GM18861 (cell line): ENCODE measurements at regions not wholly inside any gene's neighbourhood (a gene's known extent, or its start where the extent isn't known, plus 50 kb on each side); places are given as distances from the start of the nearest gene placed in this dataset.
"Not testable (repeated sequence)": the region's sequence is repeated elsewhere in the genome, so short reads cannot be mapped to it uniquely, and the experiment has no call there.

Source experiments
- ATAC-seq: cut with Tn5 transposase; IDR thresholded peaks from one replicate; pipeline ENCODE4 v1.9.1; 2021; ENCODE audit not compliant: unreplicated experiment

DNA sequence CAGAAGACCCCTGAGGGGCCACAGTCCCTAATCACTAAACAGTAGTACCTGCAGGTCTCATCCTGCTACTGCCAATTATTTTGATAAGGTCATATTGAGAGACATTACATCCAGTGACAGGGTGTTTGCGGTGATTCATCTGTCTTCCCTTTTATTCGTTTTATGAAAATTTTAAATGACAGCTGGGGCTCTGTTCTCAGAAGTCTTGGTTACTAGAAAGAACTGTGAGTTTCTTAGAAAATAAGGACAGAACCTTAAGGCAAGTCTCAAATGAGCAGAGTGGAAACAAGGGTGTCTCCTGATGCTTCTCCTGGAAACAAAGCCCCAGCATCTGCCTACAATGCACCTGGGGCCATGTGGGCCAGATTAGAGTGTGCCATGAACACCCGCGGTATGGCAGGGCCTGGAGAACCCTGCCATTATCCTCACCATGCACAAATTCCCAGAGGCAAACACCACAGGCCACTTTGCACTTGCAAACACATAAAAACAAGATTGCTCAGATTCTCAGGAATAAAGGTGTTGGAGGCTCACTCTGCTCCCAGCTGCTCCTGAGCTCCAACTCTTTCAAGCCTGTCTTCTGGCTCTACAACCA is 66.3 kb upstream of the IQSEC1 start:
- no peak for ATAC-seq

DNA sequence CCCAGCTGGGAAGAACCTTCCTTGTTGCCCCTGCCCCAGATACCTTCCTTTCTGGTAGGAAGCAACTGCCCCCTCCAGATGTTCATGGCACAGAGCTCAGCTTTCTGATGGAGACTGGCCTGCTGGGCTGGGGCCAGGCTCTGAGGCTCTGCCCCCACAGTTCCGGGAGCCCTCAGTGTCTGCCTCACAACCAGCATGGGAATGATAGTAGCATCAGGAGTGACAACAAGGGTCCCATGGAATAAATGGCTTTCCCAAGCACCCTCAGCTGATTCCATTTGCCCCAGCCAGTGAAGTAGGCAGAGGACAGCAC is 65.6 kb upstream of the IQSEC1 start:
- ATAC-seq = no peak

DNA sequence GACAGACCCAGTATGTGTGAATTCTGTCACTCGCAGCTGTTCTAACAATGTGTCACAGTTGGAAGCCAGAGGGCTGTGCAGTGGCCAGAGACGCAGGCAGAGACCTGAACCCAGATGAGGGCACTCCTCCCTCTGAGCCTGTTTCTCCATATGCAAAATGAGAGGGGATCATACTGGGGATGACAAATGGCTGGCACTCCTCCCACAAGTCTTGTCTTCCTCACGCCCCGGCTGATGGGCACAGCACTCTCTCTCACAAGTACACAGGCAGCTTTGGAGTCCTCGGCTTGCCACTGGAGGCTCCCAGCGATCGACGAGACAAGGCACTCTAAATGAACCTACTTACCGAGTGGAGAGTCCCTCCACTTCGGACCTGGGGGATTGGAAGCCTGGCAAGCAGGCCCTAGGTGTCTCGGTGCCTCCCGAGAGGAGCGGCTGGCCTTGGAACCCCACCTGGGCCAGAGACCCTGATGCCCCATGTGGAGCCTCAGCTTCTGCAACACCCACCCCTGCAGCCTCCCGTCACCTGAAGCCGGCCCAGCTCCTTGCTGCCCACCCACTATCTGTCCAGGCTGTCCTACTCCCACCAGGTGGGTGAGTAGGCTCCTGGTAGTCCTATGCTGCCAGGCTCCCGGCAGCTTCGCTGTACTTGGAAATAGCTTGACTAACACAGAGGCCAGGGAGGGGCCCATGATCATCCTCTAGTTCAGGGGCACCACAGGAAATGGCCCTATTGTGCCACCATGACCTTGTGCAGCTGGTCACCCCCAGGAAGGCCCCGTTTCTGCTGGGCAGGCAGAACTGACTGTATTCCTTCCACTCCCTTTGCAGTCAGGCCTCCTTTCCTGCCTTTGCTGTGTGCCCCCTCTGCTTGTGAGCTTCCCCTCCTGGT is 65.0 kb upstream of the IQSEC1 start:
- ATAC-seq = no peak

DNA sequence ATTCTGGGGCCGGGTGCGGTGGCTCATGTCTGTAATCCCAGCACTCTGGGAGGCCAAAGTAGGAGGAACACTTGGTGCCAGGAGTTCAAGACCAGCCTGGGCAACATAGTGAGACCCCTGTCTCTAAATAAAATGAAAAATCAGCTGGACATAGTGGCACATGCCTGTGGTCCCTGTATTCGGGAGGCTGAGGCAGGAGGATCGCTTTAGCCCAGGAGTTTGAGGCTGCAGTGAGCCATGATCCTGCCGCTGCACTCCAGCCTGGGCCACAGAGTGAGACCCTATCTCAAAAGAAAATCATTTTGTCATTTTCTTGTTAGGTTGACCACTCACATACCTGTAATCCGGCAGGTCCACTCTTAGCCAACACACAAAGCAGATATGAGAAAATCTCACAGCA is 63.6 kb upstream of the IQSEC1 start:
- ATAC-seq = not testable (repeated sequence)

DNA sequence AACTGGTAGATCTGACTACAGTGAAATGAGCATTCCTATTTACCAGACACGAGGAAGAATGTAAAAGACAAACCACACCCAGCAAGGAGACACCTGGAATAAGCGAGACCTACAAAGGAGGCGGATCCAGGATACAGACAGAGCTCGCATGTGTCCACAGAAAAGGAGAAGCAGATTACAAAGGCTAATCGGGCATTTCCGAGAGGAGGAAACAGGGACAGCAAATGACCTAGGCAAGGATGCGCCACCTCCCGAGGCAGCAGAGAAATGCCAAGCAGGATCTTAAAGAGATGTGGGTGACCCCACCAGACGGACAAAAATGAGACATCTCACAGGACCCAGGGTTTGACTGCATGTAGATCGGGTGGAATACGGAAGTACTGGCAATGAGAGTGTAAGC is 63.2 kb upstream of the IQSEC1 start:
- no peak for ATAC-seq

DNA sequence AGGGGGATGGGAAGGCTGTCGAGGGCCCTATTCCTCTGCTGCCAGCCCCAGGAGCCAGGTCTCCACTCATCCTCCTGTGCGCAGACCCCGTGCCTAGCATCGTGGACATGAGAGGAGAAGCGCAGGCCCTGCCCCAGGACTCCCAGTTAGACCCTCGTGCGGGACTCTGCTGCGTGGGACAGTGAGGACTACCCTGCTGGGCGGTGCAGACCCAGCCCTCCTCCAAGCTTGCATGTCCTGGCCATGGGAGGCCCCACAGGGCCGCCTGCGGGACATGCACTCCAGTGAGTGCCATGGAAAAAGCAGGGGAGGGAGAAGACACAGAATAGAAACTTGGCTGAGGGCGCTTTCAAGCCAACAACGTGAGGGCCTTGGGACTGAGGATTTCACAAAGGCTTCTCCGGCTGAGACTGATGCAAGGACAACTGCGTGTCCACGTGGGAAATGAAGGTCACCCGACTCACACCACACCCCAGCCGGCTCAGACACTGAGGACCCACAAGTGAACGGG is 62.6 kb upstream of the IQSEC1 start:
- ATAC-seq = no peak

DNA sequence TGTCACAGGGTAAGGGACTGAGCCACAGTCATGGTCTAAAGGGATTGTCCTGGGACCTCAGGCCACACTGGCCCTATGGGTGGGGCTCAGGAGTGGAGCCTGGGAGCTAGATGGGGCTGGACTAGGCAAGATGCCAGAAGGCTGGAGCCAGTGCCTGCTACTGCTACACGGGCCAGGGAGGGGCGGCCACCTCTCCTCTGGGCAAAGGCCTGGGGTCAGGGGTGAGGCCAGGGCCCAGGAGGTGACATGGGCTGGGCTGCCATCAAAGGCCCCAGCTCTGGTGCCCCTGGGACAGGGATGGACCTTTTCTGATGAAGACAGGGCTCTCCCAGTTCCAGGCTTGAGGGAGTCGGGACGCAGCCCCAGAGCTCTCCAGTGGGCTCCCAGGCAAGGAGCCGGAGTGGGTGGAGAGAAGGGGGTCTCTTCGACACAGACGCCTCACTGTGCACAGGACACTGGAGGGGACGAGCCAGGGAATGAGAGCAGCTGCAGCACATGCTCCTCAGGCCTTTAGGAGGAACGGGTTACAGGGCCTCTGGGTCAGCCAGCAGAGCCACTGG is 62.1 kb upstream of the IQSEC1 start:
- ATAC-seq = no peak

DNA sequence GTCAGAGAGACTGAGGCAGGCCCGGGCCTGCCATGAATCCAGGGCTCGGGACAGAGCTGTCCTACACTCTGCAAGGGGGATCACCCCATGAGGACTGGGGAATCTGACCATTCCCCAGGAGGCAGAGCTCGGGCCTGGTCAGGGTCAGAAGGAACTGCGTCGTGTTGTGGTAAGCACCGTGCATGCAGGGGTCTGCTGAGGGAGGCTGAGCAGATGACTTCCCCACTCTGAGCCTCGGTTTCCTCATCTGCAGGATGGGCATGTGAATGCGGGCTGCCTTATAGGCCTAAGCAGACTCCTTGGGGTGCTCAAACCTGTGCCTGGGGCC is 61.6 kb upstream of the IQSEC1 start:
- ATAC-seq = no peak

DNA sequence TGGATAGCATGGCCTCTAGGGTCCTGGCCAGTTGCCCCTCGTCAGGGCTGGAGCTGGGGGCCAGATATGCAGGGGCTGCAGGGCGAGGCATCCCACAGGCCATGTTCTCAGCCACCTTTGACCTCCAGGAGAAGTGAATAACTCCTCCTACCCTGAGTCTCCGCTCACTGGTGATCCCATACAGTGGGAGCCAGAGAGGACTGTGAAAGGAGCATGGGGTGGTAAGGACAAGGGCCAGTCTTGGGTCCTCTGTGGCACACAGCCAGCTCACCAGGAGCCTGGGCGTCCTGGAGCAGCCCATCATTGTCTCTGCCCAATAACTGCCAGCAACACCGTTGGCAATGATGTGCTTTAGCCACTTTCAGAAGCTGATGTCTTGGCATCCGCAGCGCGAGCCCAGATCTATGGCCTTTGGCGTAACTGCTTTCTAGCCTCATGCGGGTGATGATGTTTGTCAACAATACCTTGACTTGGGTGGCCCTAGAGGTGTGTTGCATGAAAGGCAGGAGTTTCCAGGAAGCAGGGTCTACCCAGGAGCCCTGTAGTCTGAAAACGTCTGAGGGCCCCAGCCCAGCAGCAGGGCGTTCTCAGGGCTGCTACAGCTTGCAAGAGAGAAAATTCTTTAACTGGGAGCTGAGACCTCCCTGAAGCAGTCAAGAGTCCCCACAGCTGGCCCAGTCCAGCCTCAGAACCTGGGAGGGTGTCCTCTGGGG is 61.1 kb upstream of the IQSEC1 start:
- no peak for ATAC-seq

DNA sequence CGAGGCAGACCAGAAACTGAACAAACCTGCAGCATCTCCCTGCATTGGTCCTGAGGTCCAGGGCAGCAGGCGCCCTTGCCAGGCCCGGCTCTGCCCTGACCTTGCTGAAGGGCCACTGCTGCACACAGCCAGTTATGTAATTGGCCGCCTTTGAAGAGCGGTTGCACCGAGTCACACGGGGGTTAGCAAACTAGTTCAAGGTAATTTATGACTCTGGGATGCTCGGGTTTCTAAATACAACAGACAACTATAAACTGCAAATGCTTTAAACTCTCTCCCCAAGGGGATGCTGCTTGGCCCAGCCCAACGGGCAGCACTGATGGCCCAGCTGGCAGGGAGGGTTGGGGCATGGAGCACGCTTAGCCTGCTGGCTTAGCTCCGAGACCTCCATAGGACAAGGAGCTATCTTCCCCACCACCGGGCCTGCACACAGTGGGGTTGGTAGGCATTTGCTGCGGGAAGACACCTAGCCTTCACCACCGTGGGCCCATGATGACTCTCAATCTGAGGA is 60.3 kb upstream of the IQSEC1 start:
- ATAC-seq = no peak

DNA sequence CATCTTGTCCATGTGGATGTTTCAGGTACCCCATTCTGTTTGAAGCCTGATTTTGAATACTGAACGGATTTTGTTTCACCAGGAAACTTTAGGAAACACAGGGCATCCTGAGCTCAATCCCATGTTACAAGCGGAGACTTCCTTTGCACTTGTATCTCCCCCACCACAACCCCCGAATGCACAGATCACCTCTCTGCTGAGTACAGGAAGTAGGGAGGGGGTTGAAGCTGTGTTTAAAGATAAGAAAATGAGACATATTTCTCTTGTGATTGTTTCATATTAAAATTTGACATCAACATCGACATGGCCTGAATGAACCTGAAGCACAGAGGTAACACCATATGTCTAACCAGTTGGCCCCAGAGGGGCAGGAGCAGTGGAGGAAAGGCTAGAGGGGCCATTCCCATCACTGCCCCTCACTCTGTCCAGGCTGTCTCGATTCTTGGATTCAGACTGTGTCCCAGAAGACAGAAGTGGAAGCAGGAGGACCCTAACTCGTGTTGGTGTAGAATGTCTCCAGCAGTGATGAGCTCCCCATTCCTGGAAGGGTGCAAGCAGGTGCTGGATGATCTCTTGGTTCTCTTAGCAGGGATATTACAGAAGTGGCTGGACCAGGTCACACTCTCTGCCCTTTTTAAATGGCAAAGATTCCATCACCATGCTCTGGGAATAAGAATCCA is 59.6 kb upstream of the IQSEC1 start:
- ATAC-seq = no peak

DNA sequence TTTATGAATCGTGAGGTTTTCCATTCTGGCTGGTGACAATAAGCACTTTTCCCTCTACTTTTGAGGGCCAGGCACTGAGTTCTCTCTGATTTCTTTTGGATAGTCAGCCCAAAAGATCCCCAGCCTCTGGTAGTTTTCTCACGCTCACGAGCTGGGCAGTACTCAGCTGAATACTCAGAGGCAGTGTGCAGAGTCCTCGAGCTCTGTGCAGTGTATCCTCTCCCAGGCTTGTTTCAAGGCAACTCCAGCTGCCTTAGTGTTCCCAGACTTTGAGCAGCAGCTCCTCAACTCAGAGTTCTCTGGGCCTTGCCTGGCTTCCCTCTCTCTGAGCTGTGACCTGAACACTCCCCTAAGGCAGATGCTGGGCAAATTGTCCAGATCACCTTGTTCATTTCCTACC is 59.1 kb upstream of the IQSEC1 start:
- ATAC-seq = no peak

DNA sequence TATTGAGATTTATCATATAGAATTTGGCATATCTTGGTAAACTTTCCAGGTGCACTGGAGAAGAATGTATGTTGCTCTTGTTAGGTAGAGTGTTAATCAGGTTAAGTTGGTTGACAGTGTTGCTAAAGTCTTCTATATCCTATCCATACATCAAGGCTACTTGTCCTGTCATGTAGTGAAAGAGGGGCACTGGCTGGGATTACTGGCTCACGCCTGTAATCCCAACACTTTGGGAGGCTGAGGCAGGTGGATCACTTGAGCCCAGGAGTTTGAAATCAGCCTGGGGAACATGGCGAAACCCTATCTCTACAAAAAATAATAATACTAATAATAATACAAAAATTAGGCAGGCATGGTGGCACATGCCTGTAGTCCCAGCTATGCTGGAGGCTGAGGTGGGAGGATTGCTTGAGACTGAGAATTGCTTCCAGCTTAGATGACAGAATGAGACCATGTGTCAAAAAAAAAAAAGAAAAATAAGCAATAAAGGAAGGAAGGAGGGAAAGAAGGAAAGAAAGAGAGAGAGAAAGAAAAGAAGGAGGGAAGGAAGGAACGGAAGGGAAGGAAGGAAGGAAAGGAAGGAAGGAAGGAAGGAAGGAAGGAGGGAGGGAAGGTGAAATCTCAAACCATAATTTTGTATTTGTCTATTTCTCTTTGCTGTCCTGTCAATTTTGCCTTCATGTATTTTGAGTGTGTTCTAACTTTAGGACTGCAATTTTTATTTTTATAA is 57.4 kb upstream of the IQSEC1 start:
- no peak for ATAC-seq

DNA sequence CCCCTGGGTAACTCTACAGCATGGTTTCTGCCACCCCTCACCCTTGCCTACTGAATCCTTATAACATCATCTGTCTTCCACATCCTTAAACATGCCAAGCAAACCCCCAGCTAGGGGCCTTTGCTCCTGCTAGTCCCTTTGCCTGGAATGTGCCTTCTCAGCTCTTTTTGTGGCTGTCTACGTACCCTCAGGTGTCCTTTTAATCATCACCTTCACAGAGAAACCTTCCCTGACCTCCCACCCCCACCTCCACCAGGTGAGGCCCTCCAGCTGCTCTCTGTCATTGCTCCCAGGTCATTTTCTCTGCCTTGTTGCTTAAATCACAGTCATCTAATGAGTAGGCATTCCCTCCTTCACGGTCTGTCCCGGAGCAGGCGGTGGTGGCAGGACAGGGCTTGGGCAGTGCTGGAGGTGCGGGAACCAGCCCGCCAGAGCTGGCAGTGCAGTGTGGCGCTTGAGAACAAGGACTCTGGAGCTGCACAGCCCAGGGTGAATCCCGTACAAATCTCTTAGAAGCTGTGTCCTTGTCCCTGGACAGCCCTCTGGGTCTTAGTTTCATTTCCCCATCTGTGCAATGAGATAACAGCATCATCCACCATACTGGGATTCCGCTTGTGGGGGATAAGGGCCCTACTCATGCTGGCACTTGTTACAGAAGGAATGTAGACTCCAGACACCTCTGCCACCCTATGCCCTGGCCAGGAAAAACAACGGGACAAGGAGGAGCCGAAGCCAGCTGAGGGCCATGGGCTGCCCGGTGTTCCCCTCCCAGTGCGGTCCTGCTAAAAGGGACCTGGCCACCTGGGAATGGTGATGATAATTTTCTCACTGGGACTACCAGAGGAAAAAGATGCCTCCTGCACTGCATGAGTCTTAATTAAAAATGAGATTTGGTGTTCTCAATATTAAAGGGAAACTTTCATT is 52.1 kb upstream of the IQSEC1 start:
- ATAC-seq = no peak

DNA sequence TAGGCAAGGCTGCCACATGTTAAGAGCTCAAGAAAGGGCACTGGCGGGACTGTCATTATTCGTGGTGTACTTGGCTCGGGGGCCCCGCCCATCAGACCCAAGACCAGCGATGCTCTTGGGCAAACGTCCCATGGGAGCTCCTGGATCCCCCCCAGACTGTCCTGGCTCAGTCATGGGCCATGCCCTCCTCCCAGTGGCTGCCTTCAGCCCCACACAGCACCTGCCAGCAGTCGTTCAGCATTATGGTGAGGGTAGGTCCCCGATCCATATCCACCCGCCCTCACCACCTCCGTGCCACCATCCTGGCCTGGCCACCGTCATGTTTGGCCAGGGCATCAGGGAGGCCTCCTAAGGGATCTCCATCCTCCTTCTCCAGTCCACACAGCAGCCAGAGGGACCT is 51.4 kb upstream of the IQSEC1 start:
- no peak for ATAC-seq

DNA sequence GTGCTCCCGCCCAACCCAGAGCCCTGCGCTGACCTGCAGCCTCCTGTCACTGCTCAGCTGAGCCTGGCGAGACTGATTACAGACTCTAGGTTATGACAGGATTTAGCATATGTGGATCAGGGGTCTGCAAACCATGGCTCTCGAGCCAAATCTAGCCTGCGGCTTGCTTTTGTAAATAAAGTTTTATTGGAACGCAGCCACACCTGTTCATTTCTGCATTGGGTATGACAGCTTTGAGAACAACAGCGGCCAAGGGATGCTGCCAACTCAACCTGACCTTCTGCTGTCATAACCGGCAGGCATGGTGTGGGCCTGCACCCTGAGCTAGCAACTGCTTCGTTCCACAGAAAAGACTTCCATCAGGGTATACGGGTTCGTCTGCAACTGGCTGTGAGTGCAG is 50.5 kb upstream of the IQSEC1 start:
- ATAC-seq = no peak

DNA sequence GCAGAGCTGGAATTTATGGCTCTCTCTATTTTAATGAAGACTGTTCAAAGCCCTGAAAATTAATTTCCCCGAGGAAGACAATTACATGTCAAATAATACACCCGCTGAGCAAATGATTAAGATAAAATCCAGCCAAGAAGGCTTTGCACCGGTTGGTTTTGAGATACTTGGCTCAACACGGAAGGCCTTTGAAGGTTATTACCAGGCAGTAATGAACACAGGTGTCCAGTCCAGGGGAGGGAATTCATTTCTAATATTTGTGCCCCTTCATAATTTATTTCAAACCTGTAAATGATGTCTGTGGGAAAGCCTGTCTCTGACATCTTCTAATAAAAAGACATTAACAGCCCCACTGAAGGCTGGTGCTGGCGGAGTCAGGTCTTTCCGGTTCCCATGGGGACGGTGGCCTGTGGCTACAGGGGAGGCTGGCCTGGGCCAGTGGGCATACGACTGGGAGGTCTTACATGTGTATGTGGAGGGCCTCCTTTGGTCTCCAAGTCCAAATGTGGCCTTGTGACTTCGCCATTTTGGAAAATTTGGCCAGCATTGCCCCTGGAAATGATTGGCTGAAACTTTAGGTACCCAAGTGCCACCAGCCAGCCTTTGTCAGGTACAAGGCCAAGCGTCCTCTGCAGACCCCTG is 49.9 kb upstream of the IQSEC1 start:
- ATAC-seq = no peak
